Suppressor macrophage (primary cell): ENCODE measurements at regions not wholly inside any gene's neighbourhood (a gene's known extent, or its start where the extent isn't known, plus 50 kb on each side); places are given as distances from the start of the nearest gene placed in this dataset.
"Not testable (repeated sequence)": the region's sequence is repeated elsewhere in the genome, so short reads cannot be mapped to it uniquely, and the experiment has no call there.

Experiments used
- DNase-seq, 4 experiments: peaks; one replicate each; pipeline ENCODE4 v3.0.0-alpha.2; 2020 to 2022

- no peak for DNase-seq
Measured at GRCh38 chr6:21772884-21773575, 179.5 kb downstream of the SOX4 start.

GRCh38 chr6:21773576-21773968 is 180.0 kb downstream of the SOX4 start:
- DNase-seq, result no peak

- no peak for DNase-seq
Measured at GRCh38 chr6:21777846-21778245, 184.3 kb downstream of the SOX4 start.

- no peak for DNase-seq
Measured at GRCh38 chr6:21780141-21780540, 186.6 kb downstream of the SOX4 start.

- DNase-seq, result no peak
Measured at GRCh38 chr6:21780679-21781078, 187.1 kb downstream of the SOX4 start.

- DNase-seq, result no peak
Measured at GRCh38 chr6:21781128-21781527, 187.6 kb downstream of the SOX4 start.

- no peak for DNase-seq
Measured at GRCh38 chr6:21785164-21785563, 191.6 kb downstream of the SOX4 start.

- no peak for DNase-seq
Measured at GRCh38 chr6:21791056-21791455, 197.5 kb downstream of the SOX4 start.

- DNase-seq, result no peak
Measured at GRCh38 chr6:21791581-21791980, 198.0 kb downstream of the SOX4 start.

GRCh38 chr6:21792177-21792576 is 198.6 kb downstream of the SOX4 start:
- no peak for DNase-seq

GRCh38 chr6:21796979-21797378 is 203.4 kb downstream of the SOX4 start:
- DNase-seq, result not testable (repeated sequence)

- no peak for DNase-seq
Measured at GRCh38 chr6:21798468-21798867, 204.9 kb downstream of the SOX4 start.

GRCh38 chr6:21800330-21800729 is 206.8 kb downstream of the SOX4 start:
- no peak for DNase-seq

GRCh38 chr6:21800948-21801438 is 207.4 kb downstream of the SOX4 start:
- no peak for DNase-seq

GRCh38 chr6:21801446-21802174 is 208.1 kb downstream of the SOX4 start:
- DNase-seq, result no peak

- no peak for DNase-seq
Measured at GRCh38 chr6:21802175-21802822, 208.7 kb downstream of the SOX4 start.

- DNase-seq, result no peak
Measured at GRCh38 chr6:21804941-21805610, 211.5 kb downstream of the SOX4 start.

- no peak for DNase-seq
Measured at GRCh38 chr6:21807299-21808044, 213.9 kb downstream of the SOX4 start.

GRCh38 chr6:21808045-21808470 is 214.5 kb downstream of the SOX4 start:
- peak; percentile 5 to 50 (median 22) for DNase-seq

- DNase-seq, result no peak
Measured at GRCh38 chr6:21808551-21809242, 215.1 kb downstream of the SOX4 start.

- DNase-seq, result no peak
Measured at GRCh38 chr6:21811484-21811883, 217.9 kb downstream of the SOX4 start.

- no peak for DNase-seq
Measured at GRCh38 chr6:21816231-21816630, 222.7 kb downstream of the SOX4 start.
